Dendritic cell treated with granulocyte-macrophage colony-stimulating factor and Interleukin-4, amounts not matched to agents 40 ng/mL and 50 ng/mL, for 4 days (primary cell): ENCODE measurements at regions not wholly inside any gene's neighbourhood (a gene's known extent, or its start where the extent isn't known, plus 50 kb on each side); places are given as distances from the start of the nearest gene placed in this dataset.

Experiments
- H3K27ac Mint-ChIP-seq: one replicate; pipeline ENCODE4 v1.8.0; 2022; ENCODE audit warnings: mild to moderate bottlenecking, mixed read lengths
- H3K27me3 Mint-ChIP-seq: one replicate; pipeline ENCODE4 v1.8.0; 2022; ENCODE audit warnings: mild to moderate bottlenecking, mixed read lengths
- H3K36me3 Mint-ChIP-seq: one replicate; pipeline ENCODE4 v1.8.0; 2022; ENCODE audit warnings: low read depth, mixed read lengths
- H3K4me1 Mint-ChIP-seq: one replicate; pipeline ENCODE4 v1.8.0; 2022; ENCODE audit warnings: low read depth, mixed read lengths
- H3K4me3 Mint-ChIP-seq: one replicate; pipeline ENCODE4 v1.8.0; 2022; ENCODE audit warnings: mild to moderate bottlenecking, moderate library complexity, mixed read lengths
- H3K9me3 Mint-ChIP-seq: one replicate; pipeline ENCODE4 v1.8.0; 2022; ENCODE audit warnings: mixed read lengths
- intact Hi-C: fragments of 100-400 bp; cut with micrococcal nuclease; formaldehyde crosslinking; loops from one replicate; pipeline ENCODE4 v1.15.0; 2022

DNA sequence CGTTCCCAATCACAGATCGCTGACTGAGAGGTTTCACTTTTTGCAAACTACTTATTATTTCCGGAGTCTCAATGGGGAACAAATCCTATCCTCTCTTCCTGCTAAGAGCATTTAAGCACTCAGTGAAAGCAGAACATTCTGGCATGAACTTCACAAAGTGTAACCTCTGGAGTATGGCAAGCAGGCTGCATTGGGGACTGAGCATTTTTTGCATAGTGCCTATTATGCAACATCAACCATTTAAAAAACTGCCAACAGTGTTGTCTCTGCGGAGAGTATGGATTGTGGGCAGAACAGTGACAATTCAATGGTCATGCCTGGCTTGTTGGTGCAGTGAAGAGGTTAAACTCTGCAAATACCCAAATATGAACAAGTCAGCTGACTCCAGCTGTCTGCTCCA is 484.6 kb downstream of the OLFM4 start:
- Mint-ChIP-seq H3K4me1 (no peaks in the 10 kb centered on the region), H3K27me3 (no peaks in the 10 kb centered on the region), H3K9me3 (no peaks in the 10 kb centered on the region), H3K4me3 (no peak overlapping the region), H3K36me3 (no peaks in the 10 kb centered on the region), H3K27ac (no peak overlapping the region)
- intact Hi-C loops: no loop called here

DNA sequence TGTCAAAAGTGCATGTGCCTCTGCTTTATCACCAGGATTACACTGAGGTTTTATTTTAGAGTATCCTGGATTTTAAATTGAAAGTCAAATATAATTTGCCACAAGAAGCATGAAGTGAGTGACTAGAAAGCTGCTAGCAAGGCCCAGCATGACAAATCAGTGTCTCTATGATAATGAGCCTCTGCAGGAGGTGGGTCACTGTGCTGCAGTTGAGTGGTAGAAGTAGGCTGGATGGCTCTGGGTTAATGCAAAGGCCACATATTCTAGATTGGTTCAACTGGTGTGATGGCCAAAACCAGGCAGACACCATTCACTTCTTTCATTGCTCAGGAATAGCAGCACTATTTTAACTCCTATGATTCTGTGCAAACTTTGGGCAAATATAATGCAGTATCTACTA is 491.5 kb downstream of the OLFM4 start:
- intact Hi-C loops: no loop called here
- Mint-ChIP-seq H3K4me3 (no peak overlapping the region), H3K36me3 (no peaks in the 10 kb centered on the region)

DNA sequence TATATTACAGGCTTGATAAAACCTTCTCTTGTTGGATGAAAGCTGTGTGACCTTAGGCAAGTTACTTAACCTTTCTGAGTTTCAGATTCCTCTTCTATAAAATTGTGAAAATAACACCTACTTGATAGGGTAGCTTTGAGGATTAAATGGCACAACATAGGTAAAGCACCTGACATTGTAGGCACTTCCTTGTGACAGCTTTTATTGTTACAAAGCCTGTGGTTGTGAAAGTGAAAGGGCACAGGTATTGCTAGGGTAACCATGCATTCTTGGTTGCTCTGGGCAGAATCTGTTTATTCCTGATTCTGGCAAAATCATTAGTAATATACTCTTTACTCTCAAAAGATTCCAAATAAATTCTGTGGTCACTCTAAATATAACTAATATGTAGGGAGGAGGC is 493.4 kb downstream of the OLFM4 start:
- no peak overlapping the region for H3K27ac Mint-ChIP-seq
- intact Hi-C loops: no loop called here
- no peaks in the 10 kb centered on the region for H3K36me3 Mint-ChIP-seq
- H3K4me1 Mint-ChIP-seq: no peaks in the 10 kb centered on the region
- H3K4me3 Mint-ChIP-seq: no peak overlapping the region
- no peaks in the 10 kb centered on the region for H3K9me3 Mint-ChIP-seq
- H3K27me3 Mint-ChIP-seq: no peaks in the 10 kb centered on the region

More for the DNA sequence above, 491.5 kb downstream of the OLFM4 start:
- no peaks in the 10 kb centered on the region for H3K27me3 Mint-ChIP-seq
- H3K9me3 Mint-ChIP-seq: no peaks in the 10 kb centered on the region
- H3K4me1 Mint-ChIP-seq: no peaks in the 10 kb centered on the region
- H3K27ac Mint-ChIP-seq: no peak overlapping the region

DNA sequence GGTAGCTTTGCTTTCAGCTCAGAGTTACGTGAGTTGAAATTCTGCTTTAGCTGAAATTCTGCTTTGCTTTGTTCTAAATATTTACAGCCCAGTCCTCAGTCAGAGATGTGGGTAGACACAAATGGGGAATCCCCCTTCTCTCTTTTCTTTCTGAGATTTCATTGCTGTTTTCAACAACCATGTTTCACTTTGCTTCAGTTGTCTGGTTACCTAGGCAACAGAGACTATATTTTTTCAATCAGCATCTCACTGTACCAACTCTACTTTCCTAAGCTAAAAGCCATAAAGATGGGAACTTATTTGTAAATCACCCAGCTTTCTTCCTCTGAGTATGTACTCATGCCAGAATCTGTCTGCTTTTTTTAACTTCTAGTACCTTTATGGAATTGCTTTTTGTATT is 509.0 kb downstream of the OLFM4 start:
- Mint-ChIP-seq H3K36me3 (no peaks in the 10 kb centered on the region), H3K27ac (no peak overlapping the region), H3K4me3 (no peak overlapping the region), H3K27me3 (no peaks in the 10 kb centered on the region), H3K4me1 (no peaks in the 10 kb centered on the region), H3K9me3 (peaks cover 3% of the 10 kb centered on the region)
- intact Hi-C loops: no loop called here

DNA sequence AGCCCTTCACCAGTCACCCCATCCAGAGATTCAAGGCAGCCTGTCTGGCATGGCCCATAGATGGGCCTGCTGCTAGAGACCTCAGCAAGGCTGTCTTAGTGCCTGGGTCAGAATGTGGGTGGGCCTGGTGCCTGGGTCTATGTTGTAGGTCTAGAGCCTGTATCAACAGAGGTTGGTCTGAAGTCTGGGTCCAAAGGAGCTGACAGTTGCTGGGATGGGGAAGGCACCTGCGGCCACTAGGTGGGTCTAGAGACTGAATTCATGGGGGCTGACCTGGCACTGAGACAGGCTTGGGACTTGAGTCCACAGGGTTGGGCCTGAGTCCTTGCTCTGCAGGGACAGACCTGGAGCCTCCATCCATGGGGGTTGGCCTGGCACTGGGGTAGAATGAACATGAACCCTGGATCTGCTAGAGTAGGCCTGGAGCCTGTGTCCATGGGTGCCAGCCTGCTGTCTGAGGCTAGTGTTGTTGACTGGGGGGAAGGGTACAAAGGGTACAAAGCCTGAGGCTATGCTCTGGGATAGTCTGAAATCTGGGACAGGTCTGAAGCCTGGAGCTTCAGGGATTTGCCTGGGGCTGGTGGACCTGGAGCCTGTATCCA is 516.8 kb downstream of the OLFM4 start:
- H3K36me3 Mint-ChIP-seq: no peaks in the 10 kb centered on the region

DNA sequence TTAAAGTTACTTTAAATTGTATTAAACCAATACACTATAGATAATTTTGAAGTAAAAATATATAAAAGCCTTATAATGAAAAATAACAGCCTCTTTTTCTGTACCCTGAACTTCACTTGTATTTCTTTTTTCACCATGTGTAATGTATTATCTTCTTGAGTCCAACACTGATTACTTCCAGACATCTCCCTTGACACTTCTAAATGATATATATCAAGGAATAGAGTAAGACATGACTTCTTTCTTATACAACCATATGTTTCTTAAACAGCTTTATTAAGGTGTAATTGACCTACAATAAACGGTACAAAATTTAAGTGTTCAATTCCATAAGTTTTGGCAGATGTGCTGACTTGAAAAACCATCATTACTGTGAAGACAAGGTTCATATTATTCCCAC is 531.9 kb downstream of the OLFM4 start:
- no peak overlapping the region for H3K4me3 Mint-ChIP-seq
- no peaks in the 10 kb centered on the region for H3K36me3 Mint-ChIP-seq
- no peaks in the 10 kb centered on the region for H3K9me3 Mint-ChIP-seq
- no peaks in the 10 kb centered on the region for H3K27me3 Mint-ChIP-seq
- H3K27ac Mint-ChIP-seq: no peak overlapping the region
- no peaks in the 10 kb centered on the region for H3K4me1 Mint-ChIP-seq
- intact Hi-C loops: no loop called here

More for the DNA sequence above, 516.8 kb downstream of the OLFM4 start:
- H3K9me3 Mint-ChIP-seq: peaks cover 11% of the 10 kb centered on the region
- H3K4me3 Mint-ChIP-seq: no peak overlapping the region
- no peaks in the 10 kb centered on the region for H3K27me3 Mint-ChIP-seq
- intact Hi-C loops: no loop called here
- no peak overlapping the region for H3K27ac Mint-ChIP-seq
- H3K4me1 Mint-ChIP-seq: no peaks in the 10 kb centered on the region

DNA sequence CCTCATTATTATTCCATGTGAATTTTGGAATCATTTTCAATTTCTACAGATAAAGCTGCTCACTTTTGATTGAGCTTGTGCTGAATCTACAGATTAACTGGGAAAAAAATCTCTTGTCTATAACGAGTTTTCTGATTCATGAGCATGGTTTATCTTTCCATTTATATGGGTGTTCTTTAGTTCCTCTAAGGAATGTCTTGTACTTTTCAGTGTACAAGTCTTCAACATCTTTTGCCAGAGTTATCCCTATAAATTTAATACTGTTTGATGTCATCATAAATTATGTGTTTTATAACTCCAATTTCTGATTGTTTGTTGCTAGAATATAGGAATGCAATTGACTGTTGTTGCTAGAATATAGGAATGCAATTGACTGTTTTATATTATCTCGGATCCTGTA is 533.8 kb downstream of the OLFM4 start:
- Mint-ChIP-seq H3K36me3 (no peaks in the 10 kb centered on the region), H3K27me3 (no peaks in the 10 kb centered on the region), H3K27ac (no peak overlapping the region), H3K9me3 (no peaks in the 10 kb centered on the region), H3K4me3 (no peak overlapping the region), H3K4me1 (no peaks in the 10 kb centered on the region)
- intact Hi-C loops: no loop called here

DNA sequence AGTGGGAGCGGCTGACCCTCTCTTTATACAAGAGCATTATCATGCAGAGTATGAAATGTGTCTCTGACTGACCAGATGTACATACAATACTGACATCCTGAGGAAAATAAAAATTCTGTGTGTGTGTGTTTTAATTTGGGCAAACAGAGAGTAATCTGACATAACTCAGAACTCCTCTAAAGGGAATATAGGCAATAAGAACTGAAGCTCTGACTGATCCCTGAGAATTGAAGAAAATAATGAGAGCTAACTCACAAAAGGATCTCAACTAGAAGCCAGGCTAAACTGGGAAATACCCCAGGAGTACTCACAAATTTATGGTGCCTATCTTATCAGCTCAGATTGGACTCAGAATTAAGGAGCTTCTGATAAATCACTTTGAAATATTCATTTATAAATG is 539.9 kb downstream of the OLFM4 start:
- Mint-ChIP-seq H3K4me1 (no peaks in the 10 kb centered on the region), H3K9me3 (peaks cover 9% of the 10 kb centered on the region), H3K27ac (no peak overlapping the region)

DNA sequence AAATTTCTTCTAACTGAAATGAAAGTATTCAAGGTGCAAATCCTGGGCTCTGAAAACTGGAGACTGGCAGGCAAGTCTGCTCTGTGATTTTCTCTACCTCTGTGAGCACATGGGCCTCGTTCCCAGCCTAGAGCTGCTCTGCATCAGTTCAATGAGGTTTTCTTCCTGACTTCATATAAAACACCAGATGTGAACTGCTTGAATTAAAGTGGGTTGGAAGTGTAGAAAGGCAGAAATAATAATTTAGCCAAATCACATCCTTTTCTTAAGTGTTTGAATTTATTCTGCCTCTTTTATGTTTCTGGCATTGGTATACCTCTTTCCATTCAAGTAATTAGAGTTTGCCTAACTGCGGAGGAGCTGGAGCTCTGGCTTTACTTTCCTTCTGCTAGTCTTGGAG is 540.8 kb downstream of the OLFM4 start:
- no peaks in the 10 kb centered on the region for H3K4me1 Mint-ChIP-seq
- intact Hi-C loops: no loop called here
- no peaks in the 10 kb centered on the region for H3K27me3 Mint-ChIP-seq
- no peak overlapping the region for H3K4me3 Mint-ChIP-seq
- peaks cover 9% of the 10 kb centered on the region for H3K9me3 Mint-ChIP-seq
- H3K27ac Mint-ChIP-seq: no peak overlapping the region
- H3K36me3 Mint-ChIP-seq: no peaks in the 10 kb centered on the region

More for the DNA sequence above, 539.9 kb downstream of the OLFM4 start:
- no peaks in the 10 kb centered on the region for H3K27me3 Mint-ChIP-seq
- intact Hi-C loops: no loop called here
- H3K4me3 Mint-ChIP-seq: no peak overlapping the region
- H3K36me3 Mint-ChIP-seq: no peaks in the 10 kb centered on the region

DNA sequence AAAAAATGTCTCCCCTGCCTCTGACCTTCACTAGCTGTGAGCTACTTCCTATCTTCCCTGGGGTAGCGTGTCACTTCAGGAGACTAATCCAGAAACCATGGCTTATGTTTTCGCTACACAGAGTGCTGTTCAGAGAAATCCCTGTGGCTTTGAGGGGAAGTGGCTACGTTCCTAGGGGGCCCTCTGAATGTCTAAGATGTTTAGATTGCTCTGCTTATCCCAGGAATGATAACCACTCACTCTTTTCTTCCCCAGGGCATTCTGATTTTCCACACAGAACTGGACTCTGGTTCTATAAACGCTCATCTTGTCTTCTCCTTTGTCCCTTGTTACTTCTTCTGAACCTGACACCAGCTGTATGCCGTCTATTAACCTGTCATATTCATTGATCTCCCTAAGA is 572.5 kb downstream of the OLFM4 start:
- intact Hi-C loops: no loop called here
- no peaks in the 10 kb centered on the region for H3K36me3 Mint-ChIP-seq

DNA sequence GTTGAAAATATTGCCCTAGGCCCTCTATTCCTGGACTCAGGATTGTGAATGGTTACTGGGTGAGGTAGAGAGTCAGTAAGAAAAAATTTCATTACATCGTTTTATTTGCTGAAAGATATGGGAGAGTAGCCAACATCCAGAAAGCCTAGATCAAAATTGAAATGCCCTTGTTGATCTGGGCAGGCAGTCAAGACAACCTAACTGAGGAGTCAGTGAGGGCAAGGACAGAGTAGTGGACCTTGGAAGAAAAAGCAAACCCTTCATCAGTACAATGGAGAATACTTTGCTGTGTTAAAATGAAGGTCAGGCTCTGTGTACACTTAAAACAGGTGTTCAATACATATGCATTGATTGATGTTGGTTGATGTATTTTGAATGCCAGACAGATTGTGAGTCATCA is 576.7 kb downstream of the OLFM4 start:
- intact Hi-C loops: no loop called here
- Mint-ChIP-seq H3K4me1 (no peaks in the 10 kb centered on the region), H3K27me3 (no peaks in the 10 kb centered on the region), H3K4me3 (no peak overlapping the region), H3K27ac (no peak overlapping the region), H3K9me3 (peaks cover 24% of the 10 kb centered on the region), H3K36me3 (no peaks in the 10 kb centered on the region)

More for the DNA sequence above, 572.5 kb downstream of the OLFM4 start:
- H3K9me3 Mint-ChIP-seq: peaks cover 34% of the 10 kb centered on the region
- H3K27ac Mint-ChIP-seq: no peak overlapping the region
- no peaks in the 10 kb centered on the region for H3K27me3 Mint-ChIP-seq
- no peak overlapping the region for H3K4me3 Mint-ChIP-seq
- no peaks in the 10 kb centered on the region for H3K4me1 Mint-ChIP-seq

DNA sequence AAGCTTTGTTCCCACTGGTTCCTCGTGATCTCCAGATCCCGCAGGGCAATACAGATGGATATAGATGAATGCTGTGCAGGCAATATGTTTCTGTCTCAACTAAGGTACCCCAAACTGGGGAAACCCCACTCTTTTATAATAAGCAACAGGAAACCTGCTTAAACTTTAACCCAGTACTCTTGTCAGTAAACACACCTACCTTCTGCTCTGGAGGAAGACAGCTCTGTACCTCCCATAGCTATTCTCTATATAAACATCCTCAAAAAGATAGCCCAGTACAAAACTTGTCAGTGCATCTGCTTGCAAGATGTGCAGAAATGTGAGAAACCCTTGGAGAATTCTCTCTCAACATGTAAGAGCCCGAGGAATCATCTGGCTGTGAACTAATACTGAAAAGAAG is 583.6 kb downstream of the OLFM4 start:
- intact Hi-C loops: no loop called here

DNA sequence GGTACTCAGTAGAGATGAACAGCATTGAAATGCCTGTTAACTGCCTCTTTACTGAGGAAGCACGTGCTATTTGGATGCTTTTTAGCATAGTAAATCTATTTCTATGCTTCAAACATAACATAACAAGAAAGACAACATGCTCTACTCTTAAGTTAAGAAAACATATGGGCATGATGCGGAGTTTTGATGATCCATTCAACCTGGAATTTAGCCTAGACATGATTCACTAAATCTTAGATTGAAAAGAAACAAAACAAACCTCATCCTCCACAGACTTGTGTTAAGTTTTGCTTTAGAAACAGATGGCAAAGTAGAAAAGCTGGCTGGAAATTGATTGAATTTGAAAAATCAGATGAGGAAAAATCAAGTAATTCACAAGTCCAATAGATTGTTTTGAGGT is 593.8 kb downstream of the OLFM4 start:
- no peaks in the 10 kb centered on the region for H3K27me3 Mint-ChIP-seq

More for the DNA sequence above, 583.6 kb downstream of the OLFM4 start:
- Mint-ChIP-seq H3K36me3 (no peaks in the 10 kb centered on the region), H3K27me3 (no peaks in the 10 kb centered on the region), H3K9me3 (no peaks in the 10 kb centered on the region), H3K4me1 (no peaks in the 10 kb centered on the region), H3K4me3 (no peak overlapping the region), H3K27ac (no peak overlapping the region)

DNA sequence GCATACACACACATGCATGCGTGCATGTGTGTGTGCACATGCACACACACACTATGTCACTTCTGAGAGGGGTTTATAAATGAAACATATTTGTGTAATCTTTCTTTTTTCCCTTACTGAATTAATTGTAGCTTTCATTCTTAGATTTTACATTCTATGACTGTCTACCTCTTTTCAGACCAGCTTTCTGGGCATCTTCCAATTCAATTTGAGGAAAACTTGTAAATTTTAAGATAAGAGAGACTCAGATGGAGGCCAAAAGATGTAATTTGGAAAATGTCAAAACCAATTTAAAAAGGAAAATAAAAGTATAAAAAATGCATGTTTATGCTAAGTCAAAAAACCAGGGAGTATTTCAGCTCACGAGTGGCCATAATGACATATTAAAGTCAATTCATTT is 594.5 kb downstream of the OLFM4 start:
- Mint-ChIP-seq H3K27ac (no peak overlapping the region), H3K36me3 (no peaks in the 10 kb centered on the region), H3K4me3 (no peak overlapping the region), H3K9me3 (no peaks in the 10 kb centered on the region), H3K27me3 (no peaks in the 10 kb centered on the region), H3K4me1 (no peaks in the 10 kb centered on the region)
- intact Hi-C loops: no loop called here

More for the DNA sequence above, 593.8 kb downstream of the OLFM4 start:
- no peaks in the 10 kb centered on the region for H3K36me3 Mint-ChIP-seq
- intact Hi-C loops: no loop called here
- H3K4me1 Mint-ChIP-seq: no peaks in the 10 kb centered on the region
- no peak overlapping the region for H3K27ac Mint-ChIP-seq
- no peaks in the 10 kb centered on the region for H3K9me3 Mint-ChIP-seq
- H3K4me3 Mint-ChIP-seq: no peak overlapping the region

DNA sequence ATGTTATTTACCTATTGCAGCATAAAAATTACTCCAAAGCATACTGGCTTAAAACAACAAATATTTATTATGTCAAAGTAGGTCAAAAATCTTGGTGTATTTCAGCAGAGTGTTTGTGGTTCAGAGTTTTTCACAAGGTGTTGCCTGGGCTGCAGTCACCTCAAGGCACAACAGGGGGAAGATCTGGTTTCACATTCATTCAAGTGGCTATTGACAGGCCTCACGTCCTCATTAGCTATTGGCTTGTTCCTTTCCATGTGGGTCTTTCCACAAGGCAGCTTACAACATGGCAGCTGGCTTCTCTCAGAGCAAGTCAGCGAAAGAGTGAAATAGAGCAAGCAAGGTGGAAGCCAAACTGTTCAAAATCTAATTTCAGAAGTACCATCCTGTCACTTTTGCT is 602.9 kb downstream of the OLFM4 start:
- Mint-ChIP-seq H3K9me3 (no peaks in the 10 kb centered on the region), H3K27me3 (no peaks in the 10 kb centered on the region)

More for the DNA sequence above, 602.9 kb downstream of the OLFM4 start:
- intact Hi-C loops: no loop called here
- no peaks in the 10 kb centered on the region for H3K36me3 Mint-ChIP-seq
- H3K4me3 Mint-ChIP-seq: no peak overlapping the region
- no peaks in the 10 kb centered on the region for H3K4me1 Mint-ChIP-seq
- H3K27ac Mint-ChIP-seq: no peak overlapping the region
